ENCODE measurements at regions not wholly inside any gene's neighbourhood (a gene's known extent, or its start where the extent isn't known, plus 50 kb on each side); places are given as distances from the start of the nearest gene placed in this dataset.

- no peak for DNase-seq (ENCODE audit: low spot score)
- no peaks in the 10 kb centered on the region for H3K9me3 Mint-ChIP-seq (ENCODE audit: unreplicated experiment)
- H3K27ac Mint-ChIP-seq (ENCODE audit: unreplicated experiment): no peak overlapping the region
- H3K27me3 Mint-ChIP-seq (ENCODE audit: unreplicated experiment): peaks cover 2% of the 10 kb centered on the region
- peaks cover 6% of the 10 kb centered on the region for H3K36me3 Mint-ChIP-seq (ENCODE audit: low read depth, unreplicated experiment)
- no peak overlapping the region for H3K4me3 Mint-ChIP-seq (ENCODE audit: unreplicated experiment)
- H3K4me1 Mint-ChIP-seq (ENCODE audit: unreplicated experiment): peaks cover 12% of the 10 kb centered on the region
- TF ChIP-seq CTCF (IDR thresholded peaks at IDR 0.05; ENCODE audit: unreplicated experiment): no peak
Measured at GRCh38 chr2:234771980-234772732, 179.7 kb upstream of the SH3BP4 start.

GRCh38 chr2:234771176-234771575, 180.6 kb upstream of the SH3BP4 start:
- Mint-ChIP-seq H3K4me3 (ENCODE audit: unreplicated experiment) (no peak overlapping the region), H3K27ac (ENCODE audit: unreplicated experiment) (no peak overlapping the region), H3K4me1 (ENCODE audit: unreplicated experiment) (peaks cover 12% of the 10 kb centered on the region), H3K9me3 (ENCODE audit: unreplicated experiment) (no peaks in the 10 kb centered on the region), H3K36me3 (ENCODE audit: low read depth, unreplicated experiment) (peaks cover 6% of the 10 kb centered on the region), H3K27me3 (ENCODE audit: unreplicated experiment) (no peaks in the 10 kb centered on the region)
- no peak for TF ChIP-seq CTCF (IDR thresholded peaks at IDR 0.05; ENCODE audit: unreplicated experiment)
- DNase-seq (ENCODE audit: low spot score): no peak

- Mint-ChIP-seq H3K4me1 (ENCODE audit: unreplicated experiment) (peaks cover 12% of the 10 kb centered on the region), H3K4me3 (ENCODE audit: unreplicated experiment) (no peak overlapping the region), H3K9me3 (ENCODE audit: unreplicated experiment) (no peaks in the 10 kb centered on the region), H3K27me3 (ENCODE audit: unreplicated experiment) (no peaks in the 10 kb centered on the region), H3K36me3 (ENCODE audit: low read depth, unreplicated experiment) (peaks cover 6% of the 10 kb centered on the region), H3K27ac (ENCODE audit: unreplicated experiment) (no peak overlapping the region)
- DNase-seq (ENCODE audit: low spot score): no peak
- no peak for TF ChIP-seq CTCF (IDR thresholded peaks at IDR 0.05; ENCODE audit: unreplicated experiment)
Measured at GRCh38 chr2:234770715-234771141, 181.1 kb upstream of the SH3BP4 start.

- H3K9me3 Mint-ChIP-seq (ENCODE audit: unreplicated experiment): no peaks in the 10 kb centered on the region
- no peak for DNase-seq (ENCODE audit: low spot score)
- H3K4me3 Mint-ChIP-seq (ENCODE audit: unreplicated experiment): no peak overlapping the region
- H3K36me3 Mint-ChIP-seq (ENCODE audit: low read depth, unreplicated experiment): peaks cover 10% of the 10 kb centered on the region
- TF ChIP-seq CTCF (IDR thresholded peaks at IDR 0.05; ENCODE audit: unreplicated experiment): no peak
- no peaks in the 10 kb centered on the region for H3K27me3 Mint-ChIP-seq (ENCODE audit: unreplicated experiment)
- no peak overlapping the region for H3K27ac Mint-ChIP-seq (ENCODE audit: unreplicated experiment)
- H3K4me1 Mint-ChIP-seq (ENCODE audit: unreplicated experiment): peaks cover 12% of the 10 kb centered on the region
Measured at GRCh38 chr2:234770031-234770506, 181.7 kb upstream of the SH3BP4 start.

GRCh38 chr2:234768608-234769196, 183.1 kb upstream of the SH3BP4 start:
- peaks cover 12% of the 10 kb centered on the region for H3K4me1 Mint-ChIP-seq (ENCODE audit: unreplicated experiment)
- H3K4me3 Mint-ChIP-seq (ENCODE audit: unreplicated experiment): no peak overlapping the region
- no peak overlapping the region for H3K27ac Mint-ChIP-seq (ENCODE audit: unreplicated experiment)
- H3K36me3 Mint-ChIP-seq (ENCODE audit: low read depth, unreplicated experiment): peaks cover 10% of the 10 kb centered on the region
- H3K27me3 Mint-ChIP-seq (ENCODE audit: unreplicated experiment): peaks cover 2% of the 10 kb centered on the region
- no peak for TF ChIP-seq CTCF (IDR thresholded peaks at IDR 0.05; ENCODE audit: unreplicated experiment)
- DNase-seq (ENCODE audit: low spot score): no peak
- H3K9me3 Mint-ChIP-seq (ENCODE audit: unreplicated experiment): no peaks in the 10 kb centered on the region
